HEK293T (cell line): ENCODE measurements at regions not wholly inside any gene's neighbourhood (a gene's known extent, or its start where the extent isn't known, plus 50 kb on each side); places are given as distances from the start of the nearest gene placed in this dataset.
"Not testable (repeated sequence)": the region's sequence is repeated elsewhere in the genome, so short reads cannot be mapped to it uniquely, and the experiment has no call there.

Source experiments
- CTCF ChIA-PET: fragments of 350-600 bp; formaldehyde crosslinking; extraction: SDS; loops from one replicate; lab custom pipeline; 2021; ENCODE audit warnings: antibody characterized with exemption, inconsistent platforms; lab: Yijun Ruan, JAX
- POLR2A ChIA-PET: fragments of 350-600 bp; formaldehyde crosslinking; extraction: SDS; loops from one replicate; lab custom pipeline; 2020; ENCODE audit warnings: antibody characterized with exemption, inconsistent platforms; lab: Yijun Ruan, JAX
- DNase-seq: peaks from one replicate; pipeline ENCODE4 v3.0.0; 2012; ENCODE audit warnings: mixed read lengths; ENCODE audit errors: extremely low spot score
- ARNT ChIP-seq: fragments of 450-650 bp; IDR thresholded peaks from 2 replicates; pipeline ENCODE4 v1.6.1; 2017; ENCODE audit warnings: mild to moderate bottlenecking
- BHLHE40 ChIP-seq: fragments of 450-650 bp; IDR thresholded peaks from 2 replicates; pipeline ENCODE4 v1.6.1; 2016; ENCODE audit warnings: mild to moderate bottlenecking, moderate library complexity, borderline replicate concordance
- CTBP1 ChIP-seq: fragments of 450-650 bp; IDR thresholded peaks from 2 replicates; pipeline ENCODE4 v1.6.1; 2016; ENCODE audit warnings: borderline replicate concordance
- ELF4 ChIP-seq: fragments of 450-650 bp; IDR thresholded peaks from 2 replicates; pipeline ENCODE4 v1.6.1; 2017; ENCODE audit warnings: antibody characterized with exemption
- FOXA1 ChIP-seq: fragments of 450-650 bp; IDR thresholded peaks from 2 replicates; pipeline ENCODE4 v1.6.1; 2016; ENCODE audit warnings: mild to moderate bottlenecking
- FOXK2 ChIP-seq: fragments of 450-650 bp; IDR thresholded peaks from 2 replicates; pipeline ENCODE4 v1.6.1; 2016; ENCODE audit warnings: mild to moderate bottlenecking
- FOXM1 ChIP-seq: fragments of 450-650 bp; IDR thresholded peaks from 2 replicates; pipeline ENCODE4 v1.6.1; 2017; ENCODE audit warnings: mild to moderate bottlenecking, borderline replicate concordance
- HDGF ChIP-seq: fragments of 450-650 bp; IDR thresholded peaks from 2 replicates; pipeline ENCODE4 v1.6.1; 2017; ENCODE audit warnings: antibody characterized with exemption, borderline replicate concordance
- L3MBTL2 ChIP-seq: fragments of 450-650 bp; conservative IDR thresholded peaks from 2 replicates; pipeline ENCODE4 v1.6.1; 2016; ENCODE audit warnings: mild to moderate bottlenecking
- LEF1 ChIP-seq: fragments of 450-650 bp; IDR thresholded peaks from 2 replicates; pipeline ENCODE4 v1.6.1; 2017; ENCODE audit warnings: mild to moderate bottlenecking, borderline replicate concordance
- NFRKB ChIP-seq: fragments of 450-650 bp; IDR thresholded peaks from 2 replicates; pipeline ENCODE4 v1.6.1; 2016; ENCODE audit warnings: mild to moderate bottlenecking, moderate library complexity
- PKNOX1 ChIP-seq: fragments of 450-650 bp; IDR thresholded peaks from 2 replicates; pipeline ENCODE4 v1.6.1; 2016
- SP1 ChIP-seq: fragments of 450-650 bp; IDR thresholded peaks from 2 replicates; pipeline ENCODE4 v1.6.1; 2017
- SUZ12 ChIP-seq: fragments of 450-650 bp; IDR thresholded peaks from 2 replicates; pipeline ENCODE4 v1.6.1; 2016; ENCODE audit warnings: mild to moderate bottlenecking
- TARDBP ChIP-seq: fragments of 450-650 bp; IDR thresholded peaks from 2 replicates; pipeline ENCODE4 v1.6.1; 2016
- ZNF384 ChIP-seq: fragments of 450-650 bp; IDR thresholded peaks from 2 replicates; pipeline ENCODE4 v1.6.1; 2016

GRCh38 chr14:34087571-34087970 lies 136.7 kb upstream of the EGLN3 start:
- no peak for DNase-seq
- TF ChIP-seq L3MBTL2 (no peak), FOXM1 (no peak), ZNF384 (no peak), NFRKB (no peak), BHLHE40 (no peak), ELF4 (no peak), SP1 (no peak), FOXA1 (no peak), ARNT (no peak), TARDBP (no peak), CTBP1 (no peak), LEF1 (no peak), HDGF (no peak), SUZ12 (no peak), FOXK2 (no peak)
- CTCF ChIA-PET, result no interaction called here
- POLR2A ChIA-PET, result no interaction called here

- ChIA-PET POLR2A (no interaction called here), CTCF (interaction anchor here (1.2 kb wide), 1 partner anchor 12 kb away, joined by 3 read pairs; no protein-coding TSS in a partner anchor)
- DNase-seq, result no peak
- TF ChIP-seq FOXA1 (no peak), ELF4 (no peak), L3MBTL2 (no peak), NFRKB (no peak), HDGF (no peak), SP1 (no peak), SUZ12 (no peak), CTBP1 (no peak), ZNF384 (no peak), LEF1 (no peak)
Observed at GRCh38 chr14:34086223-34086757, 135.4 kb upstream of the EGLN3 start.

GRCh38 chr14:34085695-34086094 lies 134.8 kb upstream of the EGLN3 start:
- no peak for DNase-seq
- TF ChIP-seq FOXM1, result no peak
- no peak for TF ChIP-seq PKNOX1
- TF ChIP-seq NFRKB, result no peak
- no peak for TF ChIP-seq FOXA1
- CTCF ChIA-PET, result interaction anchor here (1.2 kb wide), 1 partner anchor 13 kb away, joined by 3 read pairs; no protein-coding TSS in a partner anchor
- POLR2A ChIA-PET, result no interaction called here

GRCh38 chr14:34081576-34082136 lies 130.8 kb upstream of the EGLN3 start:
- no peak for TF ChIP-seq HDGF
- TF ChIP-seq FOXK2, result no peak
- TF ChIP-seq L3MBTL2, result 0 out of 2 replicates have a peak, but pooled peaks have one; percentile 22
- DNase-seq, result no peak
- POLR2A ChIA-PET, result interaction anchor here (0.8 to 1.1 kb wide), 2 partner anchors 16 to 21 kb away, joined by 3 read pairs; no protein-coding TSS in a partner anchor
- CTCF ChIA-PET, result interaction anchor here (0.7 to 2.2 kb wide), 2 partner anchors 17 to 81 kb away, joined by 3 to 7 read pairs; no protein-coding TSS in a partner anchor

GRCh38 chr14:34081101-34081575 lies 130.3 kb upstream of the EGLN3 start:
- ChIA-PET POLR2A (interaction anchor here (0.8 to 1.1 kb wide), 2 partner anchors 16 to 21 kb away, joined by 3 read pairs; no protein-coding TSS in a partner anchor), CTCF (interaction anchor here (2.2 kb wide), 1 partner anchor 17 kb away, joined by 7 read pairs; no protein-coding TSS in a partner anchor)
- TF ChIP-seq PKNOX1 (peak; percentile 38; the same call in 1 of the 2 replicates), L3MBTL2 (peak; percentile 34), FOXK2 (no peak)
- DNase-seq, result no peak

GRCh38 chr14:34079643-34080042 lies 128.8 kb upstream of the EGLN3 start:
- CTCF ChIA-PET, POLR2A ChIA-PET, DNase-seq: not testable (repeated sequence)

GRCh38 chr14:34078117-34078743 lies 127.4 kb upstream of the EGLN3 start:
- no peak for DNase-seq
- CTCF ChIA-PET, result no interaction called here
- TF ChIP-seq SP1 (no peak), FOXA1 (no peak), HDGF (no peak), ELF4 (no peak), CTBP1 (no peak), NFRKB (no peak), FOXK2 (no peak), BHLHE40 (no peak), ZNF384 (no peak), L3MBTL2 (no peak), ARNT (no peak), TARDBP (no peak), FOXM1 (no peak), LEF1 (no peak), PKNOX1 (no peak), SUZ12 (no peak)
- POLR2A ChIA-PET, result interaction anchor here (0.7 kb wide), 1 partner anchor 39 kb away, joined by 3 read pairs; no protein-coding TSS in a partner anchor
